Limb (tissue), 2 donors: ENCODE measurements at regions not wholly inside any gene's neighbourhood (a gene's known extent, or its start where the extent isn't known, plus 50 kb on each side); places are given as distances from the start of the nearest gene placed in this dataset.
"Not testable (repeated sequence)": the region's sequence is repeated elsewhere in the genome, so short reads cannot be mapped to it uniquely, and the experiment has no call there.

Source experiments
- DNase-seq, 2 donors: peaks; one replicate each; pipeline ENCODE4 v3.0.0-alpha.2; 2016; ENCODE audit errors: extremely low spot score in 2 of 2

DNA sequence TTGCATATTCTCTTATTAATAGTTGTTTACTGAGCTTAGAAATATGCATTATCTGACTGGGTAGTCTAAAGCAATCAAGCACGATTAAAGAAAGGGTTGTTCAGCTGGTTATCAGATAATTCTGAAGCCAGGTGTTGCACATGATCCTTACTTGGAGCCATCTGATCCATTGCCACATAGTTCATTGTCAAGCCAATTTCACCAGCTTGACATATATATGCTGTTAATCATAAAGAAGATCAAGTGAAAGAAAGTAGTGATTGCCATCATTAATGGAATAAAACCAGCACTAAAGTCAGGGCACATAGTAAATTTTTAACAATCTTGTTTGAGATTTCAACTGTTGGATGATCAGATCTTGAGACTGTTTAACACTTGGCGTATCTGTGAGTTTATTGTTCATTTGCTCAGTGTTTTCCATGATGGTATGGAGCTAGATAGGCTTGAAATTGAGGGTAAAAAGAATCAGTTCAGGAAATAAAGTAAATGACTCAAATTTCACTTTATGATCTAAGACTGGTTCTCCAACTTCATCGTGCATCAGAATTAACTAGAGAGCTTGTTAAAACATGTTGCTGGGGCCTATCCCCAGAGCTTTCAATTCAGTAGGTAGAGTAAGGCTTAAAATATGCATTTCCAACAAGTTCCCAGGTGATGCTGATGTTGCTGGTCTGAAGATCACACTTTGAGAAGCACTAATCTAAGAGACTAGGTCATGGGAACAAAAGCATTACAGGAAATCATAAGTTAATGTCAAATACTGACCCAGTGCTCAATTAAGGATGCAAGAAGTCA is 539.6 kb downstream of the SATB2 start:
- no peak for DNase-seq

DNA sequence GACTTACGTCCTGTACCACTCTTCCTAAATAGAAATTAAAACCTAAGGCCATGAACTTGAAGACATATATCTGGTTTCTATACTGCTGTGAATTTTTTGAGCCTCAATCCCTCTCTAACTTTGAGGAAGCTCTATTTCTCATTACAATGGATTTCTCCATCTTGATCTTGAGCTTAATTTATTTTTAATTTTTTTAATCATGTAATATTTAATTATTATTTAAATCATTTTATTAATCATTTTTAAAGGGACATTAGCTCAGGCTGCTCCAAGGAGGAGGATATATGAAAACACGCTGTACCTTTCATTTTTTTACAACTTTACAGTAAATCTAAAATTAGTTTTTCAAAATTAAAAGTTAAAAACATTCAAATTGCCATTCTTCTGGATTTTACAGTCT is 540.5 kb downstream of the SATB2 start:
- DNase-seq: no peak

DNA sequence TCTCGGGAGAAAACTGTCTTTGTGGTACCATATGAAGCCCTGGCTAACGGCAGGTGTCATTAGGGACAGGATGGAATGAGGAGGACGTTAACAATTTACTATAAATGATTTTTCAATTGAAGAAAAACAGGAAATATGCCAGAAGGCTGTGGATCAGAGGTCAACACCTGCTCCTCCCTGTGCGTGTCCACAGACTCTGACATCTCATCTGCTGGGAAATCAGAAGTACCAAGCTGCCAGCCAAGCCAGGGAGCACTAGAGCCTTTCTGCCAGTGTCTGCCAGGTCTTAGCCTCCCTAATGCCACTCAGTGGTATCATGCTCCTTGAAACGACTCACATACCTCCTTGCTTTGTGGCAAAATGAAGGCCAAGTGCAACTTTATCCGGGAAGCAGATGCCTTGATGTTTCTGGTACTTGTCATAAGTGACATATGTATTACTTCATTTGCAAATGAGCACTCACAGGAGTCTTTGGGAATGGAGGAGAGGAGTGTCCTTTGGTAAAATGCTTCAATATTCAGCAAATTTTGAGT is 541.1 kb downstream of the SATB2 start:
- no peak for DNase-seq

DNA sequence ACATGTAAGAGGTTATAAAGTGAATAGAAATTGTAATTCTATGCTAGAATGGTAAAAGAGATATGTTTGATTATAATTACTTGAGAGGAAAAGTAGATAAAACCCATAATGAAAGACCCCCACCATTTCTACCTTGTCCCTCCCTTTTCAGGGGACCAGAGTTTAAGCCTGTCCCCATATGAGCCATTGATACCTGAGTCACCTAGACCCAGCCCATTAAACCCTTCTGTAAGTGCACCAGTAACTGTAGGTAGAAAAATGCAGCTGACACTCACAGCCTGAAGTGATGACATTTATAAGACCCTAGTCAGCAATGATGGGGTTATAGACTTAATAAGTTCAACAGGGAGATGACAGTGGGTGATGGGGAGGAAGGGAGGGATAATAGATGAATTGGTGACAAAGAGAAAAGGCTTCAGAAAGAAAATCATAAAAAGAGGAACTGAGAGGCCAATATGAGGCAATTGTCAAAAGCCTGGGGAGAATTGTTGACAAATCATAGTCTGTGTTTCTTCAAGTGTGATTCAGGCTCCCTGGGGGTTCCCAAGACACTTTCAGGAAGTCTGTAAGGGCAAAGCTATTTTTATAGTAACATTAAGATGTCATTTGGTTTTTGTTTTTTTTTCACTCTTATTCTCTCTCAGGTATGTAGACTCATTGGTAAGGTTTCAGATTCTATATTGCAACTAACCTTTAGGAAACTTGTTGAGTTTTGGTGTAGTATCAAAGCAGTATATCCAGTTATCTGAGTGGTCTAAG is 544.2 kb downstream of the SATB2 start:
- DNase-seq: no peak

DNA sequence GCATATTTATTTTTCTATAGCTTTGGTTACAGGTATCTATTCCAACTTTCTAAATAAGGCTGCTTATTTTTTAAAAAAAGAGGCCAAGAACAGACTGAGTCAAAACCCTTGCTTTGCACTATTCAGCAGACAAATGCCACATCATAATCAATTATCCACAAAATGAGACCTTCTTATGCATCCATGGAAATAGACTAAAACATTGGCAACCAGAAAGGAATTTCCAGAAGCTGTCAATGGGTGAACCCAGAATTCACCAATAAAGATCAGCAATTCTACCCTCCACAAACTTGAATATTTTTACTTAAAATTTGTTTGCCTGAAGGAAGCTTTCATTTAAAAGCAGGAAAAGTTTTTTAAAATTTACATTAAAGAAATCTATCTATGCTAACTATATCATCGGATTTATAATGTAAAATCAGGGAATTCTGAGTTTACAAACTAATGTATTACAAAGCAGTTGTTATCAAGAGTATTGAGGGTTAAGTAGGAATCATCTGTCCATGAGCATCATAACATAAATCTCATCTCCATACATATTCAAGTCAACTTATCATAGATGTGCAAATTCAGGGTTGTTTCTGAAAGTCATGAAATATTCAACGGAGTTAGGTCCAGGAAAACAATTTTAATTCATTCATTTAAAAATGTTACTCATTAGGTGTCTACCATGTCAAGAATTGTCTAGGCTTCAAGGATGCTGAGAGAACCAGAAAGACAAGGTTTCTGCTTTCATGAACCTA is 548.0 kb downstream of the SATB2 start:
- no peak for DNase-seq

DNA sequence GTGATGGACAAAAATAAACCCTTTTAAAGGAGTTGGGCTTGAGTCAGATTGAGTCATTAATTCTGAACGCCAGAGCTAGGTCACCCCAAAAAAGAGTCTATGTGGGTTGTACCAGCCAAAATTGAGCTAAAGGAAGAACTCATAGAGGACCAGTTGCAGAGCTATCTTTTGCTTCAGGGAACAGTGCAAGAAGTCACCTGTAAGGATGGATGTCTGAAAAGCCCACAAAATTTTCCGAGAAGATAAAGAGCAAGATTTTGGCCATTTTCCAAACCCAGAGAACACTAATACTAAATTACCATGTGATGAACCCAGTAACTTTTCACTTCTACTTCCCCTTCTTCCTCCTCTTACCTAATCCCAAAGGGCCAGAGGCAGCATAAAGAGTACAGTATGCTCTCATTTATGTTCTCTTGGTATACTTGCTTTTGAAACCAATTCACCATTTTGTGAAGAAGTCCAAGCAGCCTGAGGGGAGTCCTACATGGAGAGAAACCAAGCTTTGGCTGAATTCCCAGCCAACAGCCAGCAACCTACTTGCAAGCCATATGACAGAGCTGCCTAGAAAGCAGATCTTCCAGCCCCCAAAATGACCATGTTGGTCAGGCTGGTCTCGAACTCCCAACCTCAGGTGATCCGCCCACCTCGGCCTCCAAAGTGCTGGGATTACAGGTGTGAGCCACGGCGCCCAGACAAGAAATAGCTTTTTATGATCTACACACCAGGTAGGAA is 551.7 kb downstream of the SATB2 start:
- no peak for DNase-seq

DNA sequence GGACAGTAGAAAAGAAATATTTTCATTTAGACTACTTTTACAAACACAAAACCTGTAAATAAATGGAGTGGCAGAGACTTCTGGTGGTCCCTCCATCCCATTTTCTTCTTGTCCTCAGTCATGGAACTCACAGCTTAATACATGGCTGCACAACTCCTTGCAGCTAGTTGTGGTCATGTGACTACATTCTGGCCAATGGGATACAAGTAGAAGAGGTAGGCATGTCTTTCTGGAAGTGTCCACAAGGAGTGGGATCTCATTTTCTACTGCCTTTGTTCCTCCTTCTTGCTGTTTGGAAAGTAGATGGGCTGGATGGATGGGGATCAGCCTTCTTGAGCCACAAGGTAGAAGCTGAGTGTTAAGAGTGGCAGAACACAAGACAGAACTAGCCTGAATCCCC is 555.8 kb downstream of the SATB2 start:
- no peak for DNase-seq

DNA sequence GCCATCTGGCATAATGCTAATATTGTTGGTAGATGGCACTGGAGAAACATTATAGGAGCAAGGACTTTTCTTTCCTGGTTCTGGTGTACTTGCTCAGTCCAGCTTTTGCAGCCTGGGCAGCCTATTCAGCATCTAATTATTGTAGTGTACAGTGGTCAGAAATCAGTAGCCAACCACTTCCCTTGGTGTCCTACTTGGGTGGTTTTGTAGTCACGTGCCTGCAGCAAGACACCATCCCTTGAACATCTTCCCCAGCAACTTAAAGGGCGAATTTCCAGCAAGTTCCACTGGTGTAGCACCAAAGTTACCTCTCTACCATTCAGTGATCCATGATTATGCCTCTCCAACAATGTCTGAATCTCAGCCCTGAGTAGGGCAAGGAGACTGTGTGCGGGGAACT is 557.6 kb downstream of the SATB2 start:
- DNase-seq: no peak

DNA sequence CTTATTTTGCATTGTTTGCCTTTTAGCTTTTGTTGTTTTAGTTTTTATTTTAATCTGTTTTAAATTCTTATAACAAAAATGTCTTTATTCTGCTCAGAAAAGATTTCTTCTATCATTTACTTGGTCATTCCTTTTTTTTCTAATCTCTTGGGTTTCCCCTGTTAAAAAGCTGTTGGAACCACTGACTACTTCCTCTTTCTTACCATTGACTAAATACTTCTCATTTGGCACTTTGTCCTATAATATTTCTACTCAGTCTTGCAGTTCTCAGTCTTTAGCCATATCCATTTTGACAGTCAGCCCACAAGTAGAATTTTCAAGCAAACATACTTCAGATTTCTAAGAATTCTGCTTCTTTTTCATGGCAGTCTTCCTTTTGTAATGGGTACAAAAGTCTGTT is 567.2 kb downstream of the SATB2 start:
- DNase-seq: no peak

DNA sequence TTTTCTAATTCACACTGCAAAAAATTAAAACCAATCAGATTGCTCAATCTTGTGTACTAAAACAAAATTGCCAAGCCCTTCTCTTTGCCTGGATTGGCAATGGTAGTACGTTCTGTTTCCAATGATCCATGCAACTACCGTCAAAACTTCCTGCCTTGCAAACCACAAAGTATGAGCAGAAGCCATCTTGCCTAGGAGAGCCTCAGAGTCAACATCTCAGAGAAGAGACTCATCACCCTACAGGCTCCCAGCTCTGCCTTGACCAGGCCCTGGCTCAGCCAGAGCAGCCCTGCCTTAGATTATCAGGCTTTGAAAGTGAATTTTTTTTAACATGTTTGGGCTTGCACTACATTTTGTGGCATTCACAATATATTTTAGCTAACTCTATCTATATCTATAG is 574.1 kb downstream of the SATB2 start:
- DNase-seq: no peak

DNA sequence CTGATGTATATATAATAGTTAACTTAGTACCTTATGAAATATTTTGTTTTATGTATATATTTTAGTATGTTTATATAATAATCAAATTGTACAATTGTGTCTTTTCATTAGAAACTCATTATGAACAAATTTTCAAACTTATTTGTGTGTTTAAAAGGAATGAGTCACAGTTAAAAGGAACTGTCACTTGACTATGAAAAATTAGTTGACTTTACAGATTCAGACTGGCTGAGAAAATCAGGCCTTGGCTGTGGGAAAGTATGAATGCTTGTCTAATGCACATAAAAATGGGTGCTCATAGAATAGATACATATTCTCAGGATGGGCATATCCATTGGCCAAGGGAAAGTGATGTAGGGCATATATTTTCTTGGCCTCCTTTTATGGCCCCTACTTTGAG is 576.8 kb downstream of the SATB2 start:
- no peak for DNase-seq

DNA sequence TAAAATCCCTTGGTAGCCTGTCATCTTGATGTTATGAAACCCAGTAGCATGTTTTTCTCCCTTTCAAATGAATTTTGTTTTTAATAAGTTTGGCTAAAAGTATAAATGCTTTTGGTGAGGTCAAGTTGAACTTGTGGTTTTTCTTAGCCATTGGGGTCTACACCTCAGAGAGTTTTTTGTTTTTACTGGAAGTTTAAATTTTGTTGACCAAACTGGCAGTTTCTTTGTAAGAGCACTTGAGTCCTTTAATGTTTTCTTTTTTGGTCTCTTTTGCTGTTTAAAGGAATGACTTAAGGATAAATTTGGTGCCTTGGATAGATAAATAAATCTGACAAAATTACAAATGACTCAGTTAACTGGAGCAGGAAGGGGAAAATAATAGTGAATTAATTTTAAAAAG is 577.3 kb downstream of the SATB2 start:
- no peak for DNase-seq

DNA sequence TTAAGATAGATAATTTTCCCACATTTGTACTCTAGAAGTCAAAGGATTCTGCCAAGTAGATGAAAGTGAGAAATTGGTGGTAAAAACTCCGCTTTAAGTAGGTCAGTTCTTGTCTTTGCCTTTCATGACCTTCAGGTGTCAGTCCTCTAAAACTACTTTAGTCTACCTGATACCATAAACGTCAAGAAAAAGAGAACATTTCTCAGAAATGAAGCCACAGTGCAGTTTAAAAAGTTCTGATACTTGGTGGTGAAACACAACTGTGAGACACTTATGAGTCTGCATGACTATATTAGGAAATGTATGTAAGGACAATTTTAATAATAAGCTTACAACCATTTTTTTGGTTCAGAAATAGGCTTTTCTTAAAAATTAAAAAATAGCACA is 583.3 kb downstream of the SATB2 start:
- DNase-seq: no peak

DNA sequence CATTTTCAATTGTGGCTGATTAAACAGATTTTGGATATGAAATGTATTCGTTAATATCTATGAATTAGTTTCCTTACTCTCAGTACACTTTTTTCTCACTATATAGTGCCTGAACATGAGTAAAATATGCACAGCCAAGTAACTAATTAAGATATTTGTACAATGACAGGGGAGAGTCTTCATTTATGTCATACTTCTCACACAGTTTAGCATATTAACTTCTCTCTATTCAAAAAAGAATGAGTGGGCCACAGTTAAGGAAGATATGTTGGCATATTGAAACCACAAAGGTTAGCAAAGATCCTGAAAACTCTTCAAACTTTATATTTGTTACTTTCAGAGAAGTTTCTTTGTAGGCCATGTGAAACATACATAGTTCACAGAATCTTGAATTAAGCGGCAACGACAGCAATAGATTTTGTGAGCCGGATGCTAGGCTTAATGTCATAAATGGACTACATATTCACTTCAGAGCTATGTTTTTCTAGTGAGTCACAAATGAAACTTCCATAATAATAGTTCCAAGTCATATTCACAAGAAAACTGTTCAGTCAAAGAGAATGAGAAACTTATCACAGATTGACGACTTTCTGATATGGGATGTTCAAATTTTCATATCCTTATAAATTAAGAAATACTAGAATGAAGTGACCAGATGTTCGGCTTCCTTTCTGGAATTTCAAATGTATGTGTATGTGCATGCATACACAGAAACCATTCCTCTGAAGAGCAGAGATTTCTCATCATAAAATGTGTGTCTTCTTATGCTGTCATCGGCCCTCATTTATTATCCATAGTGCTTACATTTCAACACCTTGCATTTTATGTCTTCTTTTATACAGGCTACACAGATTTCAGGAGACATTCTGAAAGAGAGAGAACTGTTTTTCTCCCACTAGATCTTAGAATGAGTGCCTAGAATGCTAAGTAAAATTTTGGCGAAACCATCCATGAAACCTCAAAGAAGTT is 584.0 kb downstream of the SATB2 start:
- no peak for DNase-seq

DNA sequence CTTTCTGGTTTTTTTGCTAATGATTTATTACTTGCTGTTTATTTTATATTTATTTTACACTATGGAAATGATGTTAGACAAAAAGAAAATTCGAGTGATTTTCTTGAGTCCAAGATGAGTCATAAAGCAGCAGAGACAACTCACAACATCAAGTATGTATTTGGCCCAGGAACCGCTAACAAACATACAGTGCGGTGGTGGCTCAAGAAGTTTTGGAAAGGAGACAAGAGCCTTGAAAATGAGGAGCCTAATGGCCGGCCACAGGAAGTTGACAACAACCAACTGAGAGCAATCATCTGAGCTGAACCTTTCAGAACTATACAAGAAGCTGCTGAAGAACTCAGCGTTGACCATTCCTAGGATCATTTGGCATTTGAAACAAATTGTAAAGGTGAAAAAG is 594.1 kb downstream of the SATB2 start:
- DNase-seq: no peak

DNA sequence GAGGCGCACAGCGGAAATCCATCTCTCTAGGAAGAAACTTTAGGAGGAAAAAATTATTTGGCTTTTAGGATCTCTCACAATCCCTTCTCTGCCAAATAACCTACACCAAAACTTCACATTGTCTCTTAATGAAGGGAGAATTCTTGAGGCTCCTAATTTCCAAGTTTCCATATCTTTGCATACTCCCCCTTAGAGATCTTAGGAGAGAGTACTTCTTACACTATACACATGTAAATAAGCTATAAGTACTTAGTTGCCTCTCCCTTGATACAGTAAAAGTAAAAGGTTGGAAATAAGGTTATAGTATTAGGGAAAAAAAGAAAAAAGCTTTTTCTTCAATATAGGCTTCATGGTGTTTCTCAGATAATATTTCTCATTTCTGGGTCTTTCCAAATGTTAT is 596.7 kb downstream of the SATB2 start:
- DNase-seq: no peak

DNA sequence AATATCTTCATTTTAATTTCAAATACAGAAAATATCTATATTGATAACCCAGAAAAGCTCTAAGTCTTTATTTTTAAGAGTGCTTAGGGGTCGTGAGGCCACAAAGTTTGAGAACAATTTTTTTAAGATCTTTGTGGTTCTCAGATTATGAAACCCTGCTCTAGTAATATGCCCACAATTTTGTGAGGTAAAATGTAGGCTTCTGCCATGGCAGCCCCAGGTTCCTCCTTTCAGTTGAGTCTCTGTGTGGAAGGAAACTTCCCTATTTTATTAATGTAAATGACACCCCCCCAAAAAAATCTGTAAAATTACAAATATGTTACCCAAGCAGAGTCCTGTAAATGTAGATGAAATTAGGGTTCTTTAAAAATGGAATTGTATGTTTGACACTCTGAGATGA is 600.5 kb downstream of the SATB2 start:
- DNase-seq: no peak

DNA sequence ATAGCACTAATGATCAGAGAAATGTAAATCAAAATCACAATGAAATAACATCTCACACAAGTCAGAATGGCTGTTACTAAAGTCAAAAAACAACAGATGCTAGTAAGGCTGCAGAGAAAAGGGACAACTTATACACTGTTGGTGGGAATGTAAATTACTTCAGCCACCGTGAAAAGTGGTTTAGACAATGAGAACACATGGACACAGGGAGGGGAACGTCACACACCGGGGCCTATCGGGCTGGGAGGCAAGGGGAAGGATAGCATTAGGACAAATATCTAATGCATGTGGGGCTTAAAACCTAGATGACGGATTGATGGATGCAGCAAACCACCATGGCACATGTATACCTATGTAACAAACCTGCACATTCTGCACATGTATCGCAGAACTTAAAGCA is 602.0 kb downstream of the SATB2 start:
- DNase-seq: not testable (repeated sequence)

DNA sequence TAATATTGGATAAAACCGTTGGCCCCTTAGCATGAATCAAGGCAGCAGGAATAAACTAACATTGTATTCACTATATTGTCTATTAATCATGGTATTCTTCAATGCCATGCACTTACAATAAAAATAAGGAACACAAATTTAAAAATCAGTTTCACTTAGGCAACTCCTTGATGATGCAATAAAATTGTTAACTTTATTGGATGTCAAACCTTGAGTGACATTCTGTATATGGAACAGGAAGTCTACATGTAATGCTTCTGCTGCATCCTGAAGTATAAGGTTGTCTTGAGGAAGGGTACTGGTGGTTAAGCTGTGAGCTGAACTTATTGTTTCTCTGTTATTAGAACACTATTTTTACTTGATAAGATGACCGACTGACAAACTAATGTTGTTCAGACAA is 605.5 kb downstream of the SATB2 start:
- DNase-seq: no peak

DNA sequence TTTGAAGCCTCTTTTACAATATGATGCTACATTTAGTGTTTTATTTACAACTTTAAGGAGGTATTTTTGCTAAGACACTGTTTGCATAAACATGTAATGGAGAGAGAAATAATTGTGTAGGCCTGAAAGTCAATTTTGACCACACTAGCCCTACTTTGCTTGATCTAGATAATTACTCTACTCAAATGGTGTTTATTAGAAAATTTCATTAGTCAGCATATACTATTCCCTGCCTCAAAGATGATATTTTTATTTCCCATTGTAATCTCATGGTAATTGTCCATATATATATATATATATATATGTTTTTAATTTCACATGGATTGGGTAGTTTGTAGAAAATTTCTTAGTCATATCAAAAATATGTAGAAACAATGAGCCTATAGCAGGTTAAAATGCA is 632.2 kb downstream of the SATB2 start:
- DNase-seq: no peak
